ENCODE measurements at regions not wholly inside any gene's neighbourhood (a gene's known extent, or its start where the extent isn't known, plus 50 kb on each side); places are given as distances from the start of the nearest gene placed in this dataset.
"Not testable (repeated sequence)": the region's sequence is repeated elsewhere in the genome, so short reads cannot be mapped to it uniquely, and the experiment has no call there.

GRCh38 chr5:124825250-124825982, 79.0 kb upstream of the ZNF608 start:
- ATAC-seq: no peak

GRCh38 chr5:124825983-124826337, 79.5 kb upstream of the ZNF608 start:
- DNase-seq: no peak
- TF ChIP-seq CTCF (IDR thresholded peaks at IDR 0.05): no peak
- no peaks in the 10 kb centered on the region for H3K27me3 ChIP-seq (ENCODE audit: low read depth)
- ATAC-seq: no peak
- H3K36me3 ChIP-seq: no peaks in the 10 kb centered on the region
- no peak overlapping the region for H3K27ac ChIP-seq
- H3K4me1 ChIP-seq: peaks cover 9% of the 10 kb centered on the region
- H3K4me3 ChIP-seq: no peak overlapping the region
- intact Hi-C loops (cut with DNase I): no loop called here
- H3K9me3 ChIP-seq: no peaks in the 10 kb centered on the region

More at GRCh38 chr5:124825250-124825982, 79.0 kb upstream of the ZNF608 start:
- no peaks in the 10 kb centered on the region for H3K36me3 ChIP-seq
- no peaks in the 10 kb centered on the region for H3K9me3 ChIP-seq
- no peak overlapping the region for H3K4me3 ChIP-seq
- no peak for DNase-seq
- no peak overlapping the region for H3K27ac ChIP-seq
- H3K27me3 ChIP-seq (ENCODE audit: low read depth): no peaks in the 10 kb centered on the region
- TF ChIP-seq CTCF (IDR thresholded peaks at IDR 0.05): no peak
- peaks cover 9% of the 10 kb centered on the region for H3K4me1 ChIP-seq
- intact Hi-C loops (cut with DNase I): no loop called here

GRCh38 chr5:124828731-124829234, 82.3 kb upstream of the ZNF608 start:
- ATAC-seq (no peak), DNase-seq (no peak)
- Histone ChIP-seq H3K4me3 (no peak overlapping the region), H3K27ac (no peak overlapping the region), H3K36me3 (no peaks in the 10 kb centered on the region), H3K4me1 (peaks cover 9% of the 10 kb centered on the region), H3K9me3 (peaks cover 6% of the 10 kb centered on the region), H3K27me3 (ENCODE audit: low read depth) (no peaks in the 10 kb centered on the region)
- no peak for TF ChIP-seq CTCF (IDR thresholded peaks at IDR 0.05)
- intact Hi-C loops (cut with DNase I): no loop called here

GRCh38 chr5:124831687-124832240, 85.3 kb upstream of the ZNF608 start:
- ATAC-seq: no peak
- intact Hi-C loops (cut with DNase I): no loop called here

GRCh38 chr5:124832510-124832909, 86.1 kb upstream of the ZNF608 start:
- H3K4me3 ChIP-seq: no peak overlapping the region

More at GRCh38 chr5:124831687-124832240, 85.3 kb upstream of the ZNF608 start:
- Histone ChIP-seq H3K4me1 (no peaks in the 10 kb centered on the region), H3K36me3 (no peaks in the 10 kb centered on the region), H3K27me3 (ENCODE audit: low read depth) (no peaks in the 10 kb centered on the region), H3K4me3 (no peak overlapping the region), H3K9me3 (peaks cover 6% of the 10 kb centered on the region), H3K27ac (no peak overlapping the region)
- DNase-seq: no peak
- TF ChIP-seq CTCF (IDR thresholded peaks at IDR 0.05): no peak

GRCh38 chr5:124836314-124836713, 89.9 kb upstream of the ZNF608 start:
- intact Hi-C loops (cut with DNase I); ATAC-seq; H3K27ac ChIP-seq; H3K4me3 ChIP-seq; H3K27me3 ChIP-seq (ENCODE audit: low read depth); DNase-seq; H3K36me3 ChIP-seq; H3K9me3 ChIP-seq; H3K4me1 ChIP-seq: not testable (repeated sequence)

More at GRCh38 chr5:124832510-124832909, 86.1 kb upstream of the ZNF608 start:
- no peak for ATAC-seq
- Histone ChIP-seq H3K27ac (no peak overlapping the region), H3K27me3 (ENCODE audit: low read depth) (no peaks in the 10 kb centered on the region), H3K9me3 (peaks cover 6% of the 10 kb centered on the region), H3K36me3 (no peaks in the 10 kb centered on the region), H3K4me1 (no peaks in the 10 kb centered on the region)
- no peak for DNase-seq
- no peak for TF ChIP-seq CTCF (IDR thresholded peaks at IDR 0.05)
- intact Hi-C loops (cut with DNase I): no loop called here
